Prostate gland (tissue), 2 donors: ENCODE measurements at regions not wholly inside any gene's neighbourhood (a gene's known extent, or its start where the extent isn't known, plus 50 kb on each side); places are given as distances from the start of the nearest gene placed in this dataset.

Source experiments
- CTCF ChIP-seq, 4 experiments: fragments of 200-600 bp in 2 of 4; fragments of 450-650 bp in 2 of 4; sonication (generic) in 2 of 4; IDR thresholded peaks; 1 replicate in 3 of 4; 2 replicates in 1 of 4; pipeline ENCODE4 v1.5.1; 2016 to 2019; ENCODE audit warnings: antibody characterized with exemption in 4 of 4, mild to moderate bottlenecking in 2 of 4, moderate library complexity in 2 of 4
- POLR2A ChIP-seq: fragments of 450-650 bp; IDR thresholded peaks from one replicate; pipeline ENCODE4 v1.6.1; 2016; ENCODE audit warnings: antibody characterized with exemption, mild to moderate bottlenecking

GRCh38 chr1:4133939-4134321 lies 233.9 kb upstream of the C1orf174 start:
- TF ChIP-seq CTCF (IDR thresholded peaks at IDR 0.05) (no peak), POLR2A (no peak)
